ENCODE measurements at regions not wholly inside any gene's neighbourhood (a gene's known extent, or its start where the extent isn't known, plus 50 kb on each side); places are given as distances from the start of the nearest gene placed in this dataset.

GRCh38 chr7:47681249-47681810, 99.4 kb upstream of the TNS3 start:
- TF ChIP-seq POLR2AphosphoS5 (IDR thresholded peaks at IDR 0.05) (no peak), CTCF (IDR thresholded peaks at IDR 0.05) (no peak)
